GM12891 (cell line): ENCODE measurements at regions not wholly inside any gene's neighbourhood (a gene's known extent, or its start where the extent isn't known, plus 50 kb on each side); places are given as distances from the start of the nearest gene placed in this dataset.

ENCODE experiments used
- DNase-seq: peaks from one replicate; pipeline ENCODE4 v3.0.0; 2011; ENCODE audit warnings: low spot score; ENCODE audit not compliant: insufficient read length
- FAIRE-seq: peaks from 2 replicates; lab custom pipeline; 2011; peaks lifted over from hg19 to GRCh38; lab: Jason Lieb, UNC
- PAX5 ChIP-seq: IDR thresholded peaks from 2 replicates; pipeline ENCODE4 v1.6.1; 2011; ENCODE audit warnings: low read length, moderate library complexity, mild to moderate bottlenecking; ENCODE audit not compliant: insufficient read depth, severe bottlenecking
- POLR2A ChIP-seq: IDR thresholded peaks from 2 replicates; pipeline ENCODE4 v1.6.1; 2011; ENCODE audit warnings: low read depth, low read length, control low read depth
- POLR2AphosphoS5 ChIP-seq: IDR thresholded peaks from 2 replicates; pipeline ENCODE4 v1.6.1; 2011; ENCODE audit warnings: low read depth, low read length, control low read depth
- POU2F2 ChIP-seq: IDR thresholded peaks from 2 replicates; pipeline ENCODE4 v1.6.1; 2011; ENCODE audit warnings: low read depth, mild to moderate bottlenecking, control low read depth, low read length, moderate library complexity
- SPI1 ChIP-seq: IDR thresholded peaks from 2 replicates; pipeline ENCODE4 v1.6.1; 2011; ENCODE audit warnings: low read depth, low read length, control low read depth
- TAF1 ChIP-seq: IDR thresholded peaks from 2 replicates; pipeline ENCODE4 v1.6.1; 2011; ENCODE audit warnings: low read depth, low read length, control low read depth

DNA sequence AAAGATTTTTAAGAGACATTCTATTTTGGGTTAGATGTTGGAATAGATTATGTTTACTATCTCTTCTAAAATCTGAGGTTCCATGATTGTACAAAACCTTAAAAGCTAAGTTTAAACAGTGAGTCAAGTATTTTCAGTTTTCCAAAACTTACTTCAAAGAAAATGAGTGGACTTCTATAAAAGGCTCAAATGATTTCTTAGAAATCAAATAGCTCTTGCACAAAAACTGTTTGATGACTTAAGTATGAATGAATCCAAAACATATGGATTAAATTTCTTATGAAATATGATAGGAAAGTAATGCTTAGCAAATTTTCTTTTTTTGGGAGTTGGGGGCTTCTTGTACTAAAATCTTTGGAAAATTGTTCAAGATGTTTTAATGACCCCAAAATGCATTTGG is 837.3 kb upstream of the SLC35B3 start:
- no peak for TF ChIP-seq SPI1
- TF ChIP-seq TAF1, result no peak
- TF ChIP-seq POU2F2, result no peak
- TF ChIP-seq POLR2A, result no peak
- TF ChIP-seq POLR2AphosphoS5, result no peak
- TF ChIP-seq PAX5, result no peak
- FAIRE-seq, result no peak
- DNase-seq, result no peak

GRCh38 chr6:9266741-9267140 is 831.4 kb upstream of the SLC35B3 start:
- DNase-seq (no peak), FAIRE-seq (no peak)
- TF ChIP-seq TAF1 (no peak), POU2F2 (no peak), SPI1 (no peak), PAX5 (no peak)

DNA sequence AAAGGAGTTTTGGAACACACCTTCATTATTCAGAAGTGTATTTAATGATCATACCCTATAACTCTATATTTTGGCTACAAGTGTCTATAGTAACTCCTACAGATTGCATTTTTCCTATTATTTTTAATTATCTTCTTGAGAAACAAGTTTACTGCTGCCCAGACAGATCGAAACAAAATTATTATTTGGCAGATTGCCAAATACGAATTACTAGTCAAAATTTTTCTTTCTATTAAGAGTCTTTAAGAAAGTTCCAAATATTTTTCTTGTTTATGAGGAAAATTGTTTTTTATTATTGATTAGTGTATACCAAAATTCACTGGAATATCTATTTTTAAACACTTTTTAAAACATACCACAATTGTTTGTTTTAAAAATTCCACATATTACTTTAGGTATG is 821.9 kb upstream of the SLC35B3 start:
- no peak for TF ChIP-seq TAF1
- no peak for TF ChIP-seq POLR2A
- TF ChIP-seq POU2F2, result no peak
- no peak for TF ChIP-seq SPI1
- no peak for TF ChIP-seq PAX5
- no peak for TF ChIP-seq POLR2AphosphoS5
- no peak for DNase-seq
- FAIRE-seq, result no peak

DNA sequence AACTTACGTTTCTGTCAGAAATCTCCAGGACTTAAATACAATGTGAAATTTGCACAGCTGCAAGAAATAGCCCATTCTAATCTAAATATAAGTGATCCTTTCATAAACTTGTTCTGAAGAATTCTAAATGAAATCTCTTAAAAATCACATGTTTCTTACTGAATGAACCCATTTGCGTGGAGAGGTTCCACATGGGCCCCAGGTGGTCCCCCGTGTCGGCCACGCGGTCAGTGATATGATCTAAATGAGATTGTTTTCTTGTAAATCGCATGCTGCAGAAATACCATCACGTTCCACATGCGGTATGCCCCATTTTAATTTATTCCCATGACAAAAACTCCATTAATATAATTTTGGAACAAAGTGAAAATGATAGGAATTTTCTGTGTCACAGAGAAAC is 818.9 kb upstream of the SLC35B3 start:
- no peak for TF ChIP-seq TAF1
- TF ChIP-seq POLR2AphosphoS5, result no peak
- no peak for TF ChIP-seq POU2F2
- TF ChIP-seq PAX5, result no peak
- no peak for TF ChIP-seq POLR2A
- no peak for TF ChIP-seq SPI1
- DNase-seq (no peak), FAIRE-seq (no peak)

DNA sequence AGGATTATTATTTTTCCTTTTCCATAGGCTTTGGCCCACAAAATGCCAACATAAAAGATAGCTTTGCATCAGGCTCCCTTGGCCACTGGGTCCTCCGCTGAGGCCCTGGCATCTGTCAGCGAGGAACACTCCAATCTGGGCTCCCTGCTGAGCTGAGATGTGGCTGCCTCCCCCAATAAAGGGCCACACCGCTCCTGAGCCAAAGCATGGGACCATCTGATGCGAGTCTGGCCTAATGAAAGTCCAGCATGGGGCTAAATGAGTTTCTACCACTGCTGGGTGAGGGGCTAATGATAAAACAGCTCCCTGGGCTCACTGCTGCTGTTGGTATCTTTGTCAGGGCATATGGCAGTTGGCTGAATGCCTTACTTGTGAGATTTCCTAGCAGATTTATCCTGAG is 817.5 kb upstream of the SLC35B3 start:
- FAIRE-seq (no peak), DNase-seq (no peak)
- TF ChIP-seq PAX5, result no peak
- no peak for TF ChIP-seq POLR2A
- no peak for TF ChIP-seq POLR2AphosphoS5
- TF ChIP-seq TAF1, result no peak
- TF ChIP-seq SPI1, result no peak
- TF ChIP-seq POU2F2, result no peak

GRCh38 chr6:9250852-9251251 is 815.5 kb upstream of the SLC35B3 start:
- DNase-seq (no peak), FAIRE-seq (peak; percentile 5)

GRCh38 chr6:9248133-9248532 is 812.8 kb upstream of the SLC35B3 start:
- FAIRE-seq (no peak), DNase-seq (no peak)
- TF ChIP-seq POLR2AphosphoS5 (no peak), SPI1 (no peak), POU2F2 (no peak), PAX5 (no peak), TAF1 (no peak), POLR2A (no peak)

More at GRCh38 chr6:9250852-9251251, 815.5 kb upstream of the SLC35B3 start:
- TF ChIP-seq POLR2A (no peak), SPI1 (no peak), PAX5 (no peak), POLR2AphosphoS5 (no peak), POU2F2 (no peak), TAF1 (no peak)

DNA sequence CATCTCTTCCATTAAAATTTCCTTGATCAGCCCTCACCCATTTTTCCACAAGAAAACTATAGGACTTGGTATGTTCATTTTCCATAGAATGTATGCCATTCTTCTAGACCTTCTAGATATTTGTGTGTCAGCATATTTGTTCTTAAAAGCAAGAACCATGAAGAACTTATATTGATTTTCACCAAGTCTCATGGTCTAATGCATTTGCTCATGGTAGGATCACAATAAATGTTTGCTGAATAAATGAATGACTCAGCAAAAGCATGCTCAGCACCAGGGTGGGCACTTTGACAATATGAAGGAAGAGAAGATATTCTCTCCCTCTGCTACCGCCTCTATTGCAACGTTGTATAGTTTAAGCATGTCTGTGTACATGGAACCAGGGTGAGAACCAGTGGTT is 805.5 kb upstream of the SLC35B3 start:
- FAIRE-seq, result no peak
- no peak for DNase-seq
- TF ChIP-seq POLR2A (no peak), SPI1 (no peak), PAX5 (no peak), TAF1 (no peak), POLR2AphosphoS5 (no peak), POU2F2 (no peak)

GRCh38 chr6:9236443-9236842 is 801.1 kb upstream of the SLC35B3 start:
- FAIRE-seq (no peak), DNase-seq (no peak)
- TF ChIP-seq POLR2A (no peak), SPI1 (no peak), POU2F2 (no peak), PAX5 (no peak), TAF1 (no peak), POLR2AphosphoS5 (no peak)

DNA sequence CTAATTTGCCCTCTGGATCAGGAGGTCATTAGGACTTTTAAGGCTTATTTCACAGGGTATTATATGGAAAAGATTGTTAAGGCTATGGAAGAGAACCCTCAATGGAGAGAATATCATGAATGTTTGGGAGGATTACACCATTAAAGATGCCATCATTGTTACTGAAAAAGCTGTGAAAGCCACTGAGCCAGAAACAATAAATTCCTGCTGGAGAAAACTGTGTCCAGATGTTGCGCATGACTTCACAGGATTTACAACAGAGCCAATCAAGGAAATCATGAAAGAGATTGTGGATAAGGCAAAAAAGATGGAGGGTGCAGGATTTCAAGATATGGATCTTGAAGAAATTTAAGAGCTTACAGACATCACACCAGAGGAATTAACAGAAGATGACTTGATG is 798.3 kb upstream of the SLC35B3 start:
- TF ChIP-seq POLR2AphosphoS5 (no peak), TAF1 (no peak), SPI1 (no peak), POU2F2 (no peak), POLR2A (no peak), PAX5 (no peak)
- DNase-seq (no peak), FAIRE-seq (no peak)

DNA sequence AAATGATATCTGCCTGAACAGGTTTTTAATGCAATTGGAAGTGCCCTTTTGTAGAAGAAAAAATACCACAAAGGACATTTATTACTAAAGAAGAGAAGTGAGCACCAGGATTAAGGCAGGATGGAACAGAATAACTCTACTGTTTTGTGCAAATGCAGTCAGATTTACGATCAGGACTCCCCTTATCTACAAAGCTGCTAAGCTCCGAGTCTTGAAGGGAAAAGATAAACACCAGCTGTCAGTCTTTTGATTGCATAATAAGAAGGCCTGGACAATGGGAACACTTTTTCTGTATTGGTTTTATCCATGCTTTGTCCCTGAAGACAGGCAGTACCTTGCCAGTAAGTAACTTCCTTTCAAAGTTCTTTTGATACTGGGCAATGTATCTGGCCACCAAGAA is 797.9 kb upstream of the SLC35B3 start:
- FAIRE-seq, result no peak
- no peak for DNase-seq
- no peak for TF ChIP-seq POLR2A
- TF ChIP-seq POLR2AphosphoS5, result no peak
- TF ChIP-seq POU2F2, result no peak
- TF ChIP-seq TAF1, result no peak
- TF ChIP-seq PAX5, result no peak
- no peak for TF ChIP-seq SPI1
